Astrocyte (in vitro differentiated cells and primary cell): ENCODE measurements at regions not wholly inside any gene's neighbourhood (a gene's known extent, or its start where the extent isn't known, plus 50 kb on each side); places are given as distances from the start of the nearest gene placed in this dataset.

Experiments used
- CTCF ChIP-seq: IDR thresholded peaks from 2 replicates; pipeline ENCODE4 v1.5.1; 2011; ENCODE audit warnings: low read depth, mild to moderate bottlenecking, inconsistent platforms, low read length, moderate library complexity; ENCODE audit not compliant: insufficient read depth
- EZH2 ChIP-seq: IDR thresholded peaks from 2 replicates; pipeline ENCODE4 v1.6.1; 2012; ENCODE audit warnings: mild to moderate bottlenecking, low read length, inconsistent platforms; ENCODE audit not compliant: insufficient read depth

DNA sequence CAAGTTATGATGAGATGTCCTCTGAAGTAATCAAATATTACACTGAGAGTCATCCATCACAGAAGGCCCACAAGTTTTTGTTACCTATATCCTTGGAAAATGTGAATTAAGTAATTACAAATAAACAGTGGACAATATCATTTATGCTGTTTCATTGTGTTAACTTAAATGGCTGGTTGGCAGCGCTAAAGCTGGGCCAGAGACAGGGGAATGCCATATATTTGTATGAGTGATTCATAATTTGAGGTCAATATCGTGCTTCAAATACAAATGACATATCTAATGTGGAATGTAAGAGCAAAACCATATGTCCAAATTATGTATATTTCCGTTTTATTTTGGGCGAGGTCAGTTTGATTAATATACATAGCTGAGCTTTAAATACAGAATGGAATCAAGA lies 1556.2 kb downstream of the SLITRK5 start:
- no peak for TF ChIP-seq CTCF
- no peak for TF ChIP-seq EZH2
